Thyroid gland (tissue), 4 donors: ENCODE measurements at regions not wholly inside any gene's neighbourhood (a gene's known extent, or its start where the extent isn't known, plus 50 kb on each side); places are given as distances from the start of the nearest gene placed in this dataset. TPM values are rescaled to one million over a fixed set of nuclear protein-coding genes. Genes with fewer than 3 reads are reported as not detected.
"Not testable (repeated sequence)": the region's sequence is repeated elsewhere in the genome, so short reads cannot be mapped to it uniquely, and the experiment has no call there.

Source experiments
- DNase-seq, 2 donors: peaks; one replicate each; pipeline ENCODE4 v3.0.0-alpha.2; 2019
- H3K27ac ChIP-seq, 3 donors: fragments of 200-600 bp; sonication (generic); 1 replicate in 2 of 3; 2 replicates in 1 of 3; pipeline ENCODE4 v1.5.1; 2016 to 2019; ENCODE audit warnings: mild to moderate bottlenecking in 1 of 3, moderate library complexity in 1 of 3
- H3K27me3 ChIP-seq: fragments of 200-600 bp; sonication (generic); one replicate; pipeline ENCODE4 v1.5.1; 2019
- H3K36me3 ChIP-seq, 2 donors: fragments of 200-600 bp; sonication (generic); one replicate each; pipeline ENCODE4 v1.5.1; 2016 to 2019
- H3K4me1 ChIP-seq, 2 donors: fragments of 200-600 bp; sonication (generic); one replicate each; pipeline ENCODE4 v1.5.1; 2017 to 2019
- H3K4me3 ChIP-seq, 3 donors: fragments of 200-600 bp; sonication (generic); replicated peaks in 1 of 3; 1 replicate in 2 of 3; 2 replicates in 1 of 3; pipeline ENCODE4 v1.5.1; 2016; ENCODE audit warnings: mild to moderate bottlenecking in 1 of 3
- H3K9me3 ChIP-seq: fragments of 200-600 bp; sonication (generic); one replicate; pipeline ENCODE4 v1.5.1; 2017
- POLR2A ChIP-seq, 2 donors: fragments of 450-650 bp; IDR thresholded peaks; one replicate each; pipeline ENCODE4 v1.6.1; 2017; ENCODE audit warnings: antibody characterized with exemption in 2 of 2, mild to moderate bottlenecking in 2 of 2, moderate library complexity in 1 of 2
- WGBS, 2 donors: methylation state at CpG; one replicate each; pipeline ENCODE4 v1.1.5; 2017; 5-methylcytosine and 5-hydroxymethylcytosine counted together
- intact Hi-C: fragments of 100-400 bp; cut with DNase I; formaldehyde crosslinking; loops from one replicate; pipeline ENCODE4 v1.15.1; 2023
- small RNA-seq: library from RNA; depleted of rRNA; stranded (forward); fragments of <200 nt; gene quantifications from one replicate; pipeline ENCODE3, GENCODE V24; 2016
- TF ChIP-seq, protein P1 (sequence below), 6 experiments: fragments of 200-600 bp in 3 of 6; fragments of 450-650 bp in 3 of 6; sonication (generic) in 3 of 6; IDR thresholded peaks; one replicate each; pipeline ENCODE4 v1.5.1; 2016 to 2019; ENCODE audit warnings: antibody characterized with exemption in 6 of 6, mild to moderate bottlenecking in 2 of 6, inconsistent platforms in 1 of 6, moderate library complexity in 1 of 6

DNA sequence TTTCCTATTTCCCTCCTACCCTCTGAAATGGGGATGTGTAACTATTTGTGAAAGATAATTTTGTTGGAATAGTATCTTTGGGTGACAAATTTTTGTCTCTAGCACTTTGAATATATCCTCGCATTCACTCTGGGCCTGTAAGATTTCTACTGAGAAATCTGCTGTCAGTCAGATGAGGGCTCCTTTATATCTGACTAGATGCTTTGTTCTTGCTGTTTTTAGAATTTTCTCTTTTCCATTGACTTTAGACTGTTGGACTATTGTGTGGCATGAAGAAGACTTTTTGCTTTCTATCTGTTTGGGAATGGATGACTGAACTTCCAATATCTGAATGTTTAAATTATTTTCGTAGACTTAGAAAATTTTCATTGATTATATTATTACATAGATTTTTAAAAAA, 54.2 kb upstream of the GRID2 start:
- TF ChIP-seq, protein P1, sequence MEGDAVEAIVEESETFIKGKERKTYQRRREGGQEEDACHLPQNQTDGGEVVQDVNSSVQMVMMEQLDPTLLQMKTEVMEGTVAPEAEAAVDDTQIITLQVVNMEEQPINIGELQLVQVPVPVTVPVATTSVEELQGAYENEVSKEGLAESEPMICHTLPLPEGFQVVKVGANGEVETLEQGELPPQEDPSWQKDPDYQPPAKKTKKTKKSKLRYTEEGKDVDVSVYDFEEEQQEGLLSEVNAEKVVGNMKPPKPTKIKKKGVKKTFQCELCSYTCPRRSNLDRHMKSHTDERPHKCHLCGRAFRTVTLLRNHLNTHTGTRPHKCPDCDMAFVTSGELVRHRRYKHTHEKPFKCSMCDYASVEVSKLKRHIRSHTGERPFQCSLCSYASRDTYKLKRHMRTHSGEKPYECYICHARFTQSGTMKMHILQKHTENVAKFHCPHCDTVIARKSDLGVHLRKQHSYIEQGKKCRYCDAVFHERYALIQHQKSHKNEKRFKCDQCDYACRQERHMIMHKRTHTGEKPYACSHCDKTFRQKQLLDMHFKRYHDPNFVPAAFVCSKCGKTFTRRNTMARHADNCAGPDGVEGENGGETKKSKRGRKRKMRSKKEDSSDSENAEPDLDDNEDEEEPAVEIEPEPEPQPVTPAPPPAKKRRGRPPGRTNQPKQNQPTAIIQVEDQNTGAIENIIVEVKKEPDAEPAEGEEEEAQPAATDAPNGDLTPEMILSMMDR (IDR thresholded peaks at IDR 0.05): no peak
- no peak for TF ChIP-seq POLR2A (IDR thresholded peaks at IDR 0.05)
- DNase-seq: no peak
- Histone ChIP-seq H3K4me3 (no peak overlapping the region), H3K4me1 (no peaks in the 10 kb centered on the region), H3K27me3 (no peaks in the 10 kb centered on the region), H3K9me3 (no peaks in the 10 kb centered on the region), H3K27ac (no peak overlapping the region), H3K36me3 (no peaks in the 10 kb centered on the region)
- 91 to 94% methylated on average over 2 of the region's 2 CpGs for WGBS, 2 donors
- intact Hi-C loops: no loop called here

DNA sequence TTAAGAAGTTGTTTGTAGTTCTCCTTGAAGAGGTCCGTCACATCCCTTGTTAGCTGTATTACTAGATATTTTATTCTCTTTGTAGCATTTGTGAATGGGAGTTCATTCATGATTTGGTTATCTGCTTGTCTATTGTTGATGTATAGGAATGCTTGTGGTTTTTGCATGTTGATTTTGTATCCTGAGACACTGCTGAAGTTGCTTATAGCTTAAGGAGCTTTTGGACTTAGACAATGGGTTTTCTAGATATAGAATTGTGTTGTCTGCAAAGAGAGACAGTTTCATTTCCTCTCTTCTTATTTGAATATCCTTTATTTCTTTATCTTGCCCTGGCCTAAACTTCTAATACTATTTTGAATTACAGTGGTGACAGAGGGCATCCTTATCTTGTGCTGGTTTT, 52.1 kb upstream of the GRID2 start:
- Histone ChIP-seq H3K4me3 (no peak overlapping the region), H3K27ac (no peak overlapping the region), H3K9me3 (no peaks in the 10 kb centered on the region), H3K27me3 (no peaks in the 10 kb centered on the region), H3K4me1 (no peaks in the 10 kb centered on the region), H3K36me3 (no peaks in the 10 kb centered on the region)
- WGBS, 2 donors: 92 to 93% methylated on average over 1 of the region's 1 CpG
- TF ChIP-seq, protein P1 (IDR thresholded peaks at IDR 0.05): no peak
- no peak for TF ChIP-seq POLR2A (IDR thresholded peaks at IDR 0.05)
- intact Hi-C loops: no loop called here
- no peak for DNase-seq

DNA sequence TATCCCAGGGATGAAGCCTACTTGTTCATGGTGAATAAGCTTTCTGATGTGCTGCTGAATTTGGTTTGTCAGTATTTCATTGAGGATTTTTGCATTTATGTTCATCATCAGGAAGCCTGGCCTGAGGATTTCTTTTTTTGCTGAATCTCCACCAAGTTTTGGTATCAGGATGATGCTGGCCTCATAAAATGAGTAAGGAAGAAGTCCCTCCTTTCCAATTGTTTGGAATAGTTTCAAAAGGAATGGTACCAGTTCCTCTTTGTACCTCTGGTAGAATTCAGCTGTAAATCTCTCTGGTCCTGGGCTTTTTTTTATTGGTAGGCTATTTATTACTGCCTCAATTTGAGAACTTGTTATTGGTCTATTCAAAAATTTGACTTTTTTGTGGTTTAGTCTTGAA, 51.4 kb upstream of the GRID2 start:
- H3K9me3 ChIP-seq, H3K36me3 ChIP-seq, DNase-seq, intact Hi-C loops, H3K27ac ChIP-seq, H3K4me3 ChIP-seq, H3K27me3 ChIP-seq, H3K4me1 ChIP-seq: not testable (repeated sequence)

GRCh38 chr4:92252846-92253245, 50.9 kb upstream of the GRID2 start:
- TF ChIP-seq POLR2A (IDR thresholded peaks at IDR 0.05): no peak
- TF ChIP-seq, protein P1 (IDR thresholded peaks at IDR 0.05): no peak
- DNase-seq: no peak
- no peak overlapping the region for H3K4me3 ChIP-seq
- no peaks in the 10 kb centered on the region for H3K27me3 ChIP-seq
- no peak overlapping the region for H3K27ac ChIP-seq
- no peaks in the 10 kb centered on the region for H3K4me1 ChIP-seq
- no peaks in the 10 kb centered on the region for H3K9me3 ChIP-seq
- intact Hi-C loops: no loop called here
- H3K36me3 ChIP-seq: no peaks in the 10 kb centered on the region
- 89 to 92% methylated on average over 3 of the region's 3 CpGs for WGBS, 2 donors

GRCh38 chr4:92253550-92253949, 50.2 kb upstream of the GRID2 start:
- intact Hi-C loops: no loop called here
- no peaks in the 10 kb centered on the region for H3K4me1 ChIP-seq
- no peaks in the 10 kb centered on the region for H3K9me3 ChIP-seq
- no peaks in the 10 kb centered on the region for H3K27me3 ChIP-seq
- H3K36me3 ChIP-seq: no peaks in the 10 kb centered on the region
- DNase-seq: no peak
- WGBS, 2 donors: 100% methylated on average over 1 of the region's 1 CpG
- TF ChIP-seq POLR2A (IDR thresholded peaks at IDR 0.05): no peak
- H3K4me3 ChIP-seq: no peak overlapping the region
- H3K27ac ChIP-seq: no peak overlapping the region

Small RNAs in the stretch of these regions (small RNA-seq; reads per million reads assigned to genes)
- gene KRT19P6: not detected
